Fibroblast of the aortic adventitia (primary cell): ENCODE measurements at regions not wholly inside any gene's neighbourhood (a gene's known extent, or its start where the extent isn't known, plus 50 kb on each side); places are given as distances from the start of the nearest gene placed in this dataset.

Source experiments
- DNase-seq: peaks from one replicate; pipeline ENCODE4 v3.0.0-alpha.2; 2010; ENCODE audit warnings: low read depth
- H3K4me3 ChIP-seq: 2 replicates; pipeline ENCODE4 v1.5.1; 2011; ENCODE audit warnings: low read depth, mild to moderate bottlenecking, control low read depth, low read length, moderate library complexity
- TF ChIP-seq, protein P1 (sequence below): IDR thresholded peaks from 2 replicates; pipeline ENCODE4 v1.5.1; 2011; ENCODE audit warnings: mild to moderate bottlenecking, low read length, control low read depth, inconsistent platforms; ENCODE audit not compliant: insufficient read depth

DNA sequence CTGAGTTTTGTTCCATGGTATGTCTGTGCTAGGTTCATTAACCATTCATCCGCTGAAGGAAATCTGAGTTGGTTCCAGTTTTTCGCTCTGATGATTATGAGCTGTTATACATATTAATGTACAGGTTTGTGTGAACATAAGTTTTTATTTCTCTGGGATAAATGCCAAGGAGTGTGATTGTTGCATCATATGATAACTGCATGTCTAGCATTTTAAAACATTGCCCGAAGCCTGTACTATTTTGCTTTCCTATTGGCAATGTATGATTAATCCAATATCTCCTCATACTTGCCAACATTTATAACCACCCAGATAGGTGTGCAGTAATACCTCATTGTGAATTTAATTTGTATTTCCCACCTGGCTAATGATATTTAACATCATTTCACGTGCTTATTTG lies 322.7 kb downstream of the ZNF326 start:
- DNase-seq = no peak
- TF ChIP-seq, protein P1, sequence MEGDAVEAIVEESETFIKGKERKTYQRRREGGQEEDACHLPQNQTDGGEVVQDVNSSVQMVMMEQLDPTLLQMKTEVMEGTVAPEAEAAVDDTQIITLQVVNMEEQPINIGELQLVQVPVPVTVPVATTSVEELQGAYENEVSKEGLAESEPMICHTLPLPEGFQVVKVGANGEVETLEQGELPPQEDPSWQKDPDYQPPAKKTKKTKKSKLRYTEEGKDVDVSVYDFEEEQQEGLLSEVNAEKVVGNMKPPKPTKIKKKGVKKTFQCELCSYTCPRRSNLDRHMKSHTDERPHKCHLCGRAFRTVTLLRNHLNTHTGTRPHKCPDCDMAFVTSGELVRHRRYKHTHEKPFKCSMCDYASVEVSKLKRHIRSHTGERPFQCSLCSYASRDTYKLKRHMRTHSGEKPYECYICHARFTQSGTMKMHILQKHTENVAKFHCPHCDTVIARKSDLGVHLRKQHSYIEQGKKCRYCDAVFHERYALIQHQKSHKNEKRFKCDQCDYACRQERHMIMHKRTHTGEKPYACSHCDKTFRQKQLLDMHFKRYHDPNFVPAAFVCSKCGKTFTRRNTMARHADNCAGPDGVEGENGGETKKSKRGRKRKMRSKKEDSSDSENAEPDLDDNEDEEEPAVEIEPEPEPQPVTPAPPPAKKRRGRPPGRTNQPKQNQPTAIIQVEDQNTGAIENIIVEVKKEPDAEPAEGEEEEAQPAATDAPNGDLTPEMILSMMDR = no peak
- no peak overlapping the region for H3K4me3 ChIP-seq

DNA sequence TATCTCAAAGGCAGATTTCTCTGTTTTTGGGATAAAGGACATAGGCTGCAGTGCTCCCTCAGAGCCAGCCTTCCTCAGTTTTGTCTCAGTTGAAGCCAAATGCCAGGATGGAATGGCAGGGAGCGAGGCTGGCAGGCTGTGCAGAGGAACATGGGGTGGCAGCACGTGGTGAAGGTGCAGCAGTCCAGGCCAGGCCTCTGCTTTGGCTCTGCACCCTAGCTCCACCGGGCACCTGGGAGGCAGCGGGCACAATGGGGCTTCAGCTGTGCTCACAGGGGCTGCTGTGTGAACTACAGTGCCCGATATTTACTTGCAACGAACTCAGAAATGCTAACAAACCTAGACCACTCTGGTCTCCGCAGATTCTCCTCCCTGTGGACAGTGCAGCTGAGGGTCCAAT lies 319.6 kb downstream of the ZNF326 start:
- TF ChIP-seq, protein P1 = no peak
- no peak for DNase-seq
- H3K4me3 ChIP-seq = no peak overlapping the region

DNA sequence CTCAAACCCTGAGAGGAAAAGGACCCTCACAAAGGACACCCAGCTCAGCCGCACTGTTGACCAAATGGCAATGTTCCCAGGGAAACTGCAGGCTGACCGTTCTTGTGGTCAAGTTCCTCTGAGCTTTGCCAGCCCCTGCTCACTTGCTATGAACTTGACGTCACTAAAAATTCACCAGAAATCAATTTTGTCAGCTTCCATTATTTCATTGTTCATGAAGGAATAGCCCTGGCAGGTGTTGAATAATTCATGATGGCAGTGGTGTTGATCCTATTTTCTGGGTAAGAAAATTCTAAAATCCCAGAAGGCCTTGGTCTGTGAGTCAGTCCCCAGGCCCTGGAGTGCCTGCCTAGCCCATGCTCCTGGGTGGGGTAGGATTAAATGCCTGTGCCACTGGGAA lies 318.9 kb downstream of the ZNF326 start:
- TF ChIP-seq, protein P1 = no peak
- DNase-seq = no peak
- H3K4me3 ChIP-seq = no peak overlapping the region

DNA sequence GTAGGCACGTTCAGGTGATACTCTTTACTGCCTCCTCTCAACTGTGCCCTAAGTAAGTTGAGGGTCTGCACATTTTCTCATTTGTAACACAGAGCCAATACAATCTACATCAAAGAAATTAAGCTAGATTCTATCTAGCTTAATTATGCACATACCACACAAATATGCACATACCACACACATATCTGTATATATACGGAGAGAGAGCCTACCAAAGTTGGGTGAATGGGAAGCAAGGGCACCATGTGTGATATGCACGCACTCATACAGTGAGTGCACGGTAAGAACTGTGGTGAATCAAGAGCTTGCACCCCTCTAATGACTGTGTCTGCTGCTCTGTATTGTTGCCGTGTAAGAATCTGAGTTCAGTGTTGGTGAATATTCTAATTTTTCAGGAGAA lies 314.9 kb downstream of the ZNF326 start:
- no peak overlapping the region for H3K4me3 ChIP-seq
- TF ChIP-seq, protein P1 = no peak
- no peak for DNase-seq

DNA sequence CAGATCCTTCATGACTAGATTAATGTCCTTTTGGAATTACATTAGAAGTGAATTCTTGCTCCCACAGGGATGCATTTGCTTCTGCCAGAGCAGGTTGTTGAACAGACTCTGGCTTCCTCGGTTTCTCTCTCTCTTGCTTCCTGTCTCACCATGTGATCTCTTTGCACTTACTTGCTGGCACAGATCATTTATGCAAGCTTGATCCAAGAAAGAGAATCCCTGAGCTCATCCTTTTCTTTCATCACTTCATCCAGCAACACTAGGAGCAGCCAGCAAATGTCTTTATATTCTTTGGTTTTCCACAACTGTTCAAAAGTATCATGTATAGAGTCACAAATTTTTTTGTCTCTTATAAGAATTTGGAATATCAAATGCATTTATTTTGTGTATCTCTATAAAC lies 313.5 kb downstream of the ZNF326 start:
- H3K4me3 ChIP-seq = no peak overlapping the region
- TF ChIP-seq, protein P1 = no peak
- DNase-seq = no peak

DNA sequence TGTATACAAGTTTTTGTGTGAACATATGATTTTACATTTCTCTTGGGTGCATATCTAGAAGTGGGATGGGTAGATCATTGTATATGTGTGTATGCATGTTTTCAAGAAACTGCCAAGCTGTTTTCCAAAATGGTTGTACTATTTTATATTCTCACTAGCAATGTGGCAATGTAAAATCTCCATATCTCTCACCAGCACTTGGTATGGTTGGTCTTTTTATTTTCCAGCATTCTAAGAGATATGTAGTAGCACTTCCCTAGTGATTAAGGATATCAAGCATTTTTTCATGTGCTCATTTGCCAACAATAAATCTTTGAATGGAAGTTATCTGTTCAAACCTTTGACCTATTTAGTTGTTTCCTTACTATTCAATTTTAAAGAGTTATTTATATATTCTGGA lies 310.7 kb downstream of the ZNF326 start:
- no peak overlapping the region for H3K4me3 ChIP-seq
- TF ChIP-seq, protein P1 = no peak
- DNase-seq = no peak

DNA sequence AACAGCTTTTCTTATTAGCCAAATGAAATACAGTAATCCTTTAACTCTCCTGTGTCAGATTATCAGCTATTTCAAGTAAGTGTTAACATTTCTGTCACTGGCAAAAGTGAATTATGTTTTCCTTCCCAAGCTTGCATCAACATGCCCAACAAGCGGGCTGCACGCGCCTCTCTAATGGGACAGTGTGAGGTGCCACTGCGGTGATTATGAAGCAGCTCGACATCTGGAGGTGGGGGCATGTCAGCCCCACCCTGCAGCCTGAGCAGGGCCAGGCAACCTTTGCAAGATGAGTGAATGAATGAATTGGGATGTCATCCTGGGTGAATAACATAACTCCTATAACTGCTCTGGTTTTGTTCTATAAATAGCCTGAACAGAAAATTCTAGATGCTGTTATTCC lies 301.4 kb downstream of the ZNF326 start:
- no peak overlapping the region for H3K4me3 ChIP-seq
- DNase-seq = no peak
- TF ChIP-seq, protein P1 = no peak
